GM12864 (cell line): ENCODE measurements at regions not wholly inside any gene's neighbourhood (a gene's known extent, or its start where the extent isn't known, plus 50 kb on each side); places are given as distances from the start of the nearest gene placed in this dataset.
"Not testable (repeated sequence)": the region's sequence is repeated elsewhere in the genome, so short reads cannot be mapped to it uniquely, and the experiment has no call there.

Experiments used
- DNase-seq: peaks from one replicate; pipeline ENCODE4 v3.0.0-alpha.2; 2011; ENCODE audit warnings: low read depth
- H3K4me3 ChIP-seq: 2 replicates; pipeline ENCODE4 v1.5.1; 2011; ENCODE audit warnings: mild to moderate bottlenecking, low read depth, low read length, control low read depth
- TF ChIP-seq, protein P1 (sequence below): IDR thresholded peaks from 2 replicates; pipeline ENCODE4 v1.5.1; 2011; ENCODE audit warnings: low read depth, mild to moderate bottlenecking, moderate library complexity, low read length, control low read depth, inconsistent platforms; ENCODE audit errors: missing control alignments

- H3K4me3 ChIP-seq: no peak overlapping the region
- DNase-seq: no peak
- TF ChIP-seq, protein P1, sequence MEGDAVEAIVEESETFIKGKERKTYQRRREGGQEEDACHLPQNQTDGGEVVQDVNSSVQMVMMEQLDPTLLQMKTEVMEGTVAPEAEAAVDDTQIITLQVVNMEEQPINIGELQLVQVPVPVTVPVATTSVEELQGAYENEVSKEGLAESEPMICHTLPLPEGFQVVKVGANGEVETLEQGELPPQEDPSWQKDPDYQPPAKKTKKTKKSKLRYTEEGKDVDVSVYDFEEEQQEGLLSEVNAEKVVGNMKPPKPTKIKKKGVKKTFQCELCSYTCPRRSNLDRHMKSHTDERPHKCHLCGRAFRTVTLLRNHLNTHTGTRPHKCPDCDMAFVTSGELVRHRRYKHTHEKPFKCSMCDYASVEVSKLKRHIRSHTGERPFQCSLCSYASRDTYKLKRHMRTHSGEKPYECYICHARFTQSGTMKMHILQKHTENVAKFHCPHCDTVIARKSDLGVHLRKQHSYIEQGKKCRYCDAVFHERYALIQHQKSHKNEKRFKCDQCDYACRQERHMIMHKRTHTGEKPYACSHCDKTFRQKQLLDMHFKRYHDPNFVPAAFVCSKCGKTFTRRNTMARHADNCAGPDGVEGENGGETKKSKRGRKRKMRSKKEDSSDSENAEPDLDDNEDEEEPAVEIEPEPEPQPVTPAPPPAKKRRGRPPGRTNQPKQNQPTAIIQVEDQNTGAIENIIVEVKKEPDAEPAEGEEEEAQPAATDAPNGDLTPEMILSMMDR: no peak
Observed at GRCh38 chr12:125351788-125352187, 286.6 kb downstream of the AACS start.

GRCh38 chr12:125353002-125353401 is 287.8 kb downstream of the AACS start:
- H3K4me3 ChIP-seq, DNase-seq: not testable (repeated sequence)

DNA sequence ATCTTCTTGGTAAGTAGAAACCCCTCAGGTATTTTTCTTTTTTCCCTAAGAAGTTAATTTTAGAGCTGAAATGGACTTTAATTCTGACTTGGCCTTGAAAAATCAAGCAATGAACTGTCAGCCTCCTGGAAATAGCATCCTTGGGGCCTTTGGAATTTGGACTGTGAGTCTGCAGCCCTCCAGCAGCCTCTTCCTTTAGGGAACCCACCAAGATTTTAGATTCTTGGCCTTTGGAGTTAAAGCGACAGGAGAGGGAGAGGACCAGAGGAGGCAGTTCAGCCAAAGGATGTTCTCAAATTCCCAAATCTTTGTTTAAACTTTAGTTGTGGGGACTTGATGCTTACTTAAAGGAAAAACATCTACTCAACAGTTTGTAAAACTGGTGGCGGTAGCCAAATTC is 288.6 kb downstream of the AACS start:
- DNase-seq: no peak
- TF ChIP-seq, protein P1: no peak
- no peak overlapping the region for H3K4me3 ChIP-seq

DNA sequence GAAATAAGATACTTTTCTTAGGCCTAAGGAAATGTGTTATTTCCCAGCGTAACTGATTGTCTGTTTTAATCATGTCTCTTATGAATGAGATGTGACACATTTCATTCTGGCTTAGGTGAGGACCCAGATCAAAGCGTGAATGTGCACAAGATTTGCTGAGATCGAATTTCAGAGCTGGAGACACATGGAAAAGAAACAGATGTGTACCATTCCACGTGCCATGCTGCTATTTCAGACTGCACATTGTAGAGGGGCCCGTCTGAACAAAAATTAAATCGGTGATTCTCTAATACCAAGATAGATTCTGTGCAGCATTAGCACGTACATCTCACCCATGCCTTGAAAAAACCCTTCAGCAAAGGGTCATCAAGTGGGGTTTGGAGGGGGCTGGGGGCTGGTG is 290.4 kb downstream of the AACS start:
- H3K4me3 ChIP-seq: no peak overlapping the region
- TF ChIP-seq, protein P1: no peak
- DNase-seq: no peak

DNA sequence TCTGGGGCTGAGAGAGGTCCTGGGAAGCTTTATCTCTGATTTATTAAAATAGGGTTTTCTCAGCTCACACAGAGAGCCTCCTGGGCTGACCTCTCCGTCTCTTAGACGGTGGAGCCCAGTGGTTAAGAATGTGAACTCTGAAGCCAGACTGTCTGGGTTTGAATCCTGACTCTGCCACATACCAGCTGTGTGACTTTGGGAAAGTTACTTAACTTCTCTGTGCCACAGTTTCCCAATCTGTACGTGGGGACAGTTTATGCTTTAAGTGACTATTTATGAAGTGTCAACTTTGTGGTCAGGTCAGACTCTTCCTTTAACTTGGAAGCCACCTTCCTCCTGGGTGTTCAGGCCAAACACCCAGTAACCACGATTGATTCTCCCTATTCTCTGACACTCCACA is 290.9 kb downstream of the AACS start:
- DNase-seq: no peak
- H3K4me3 ChIP-seq: no peak overlapping the region
- TF ChIP-seq, protein P1: no peak

- TF ChIP-seq, protein P1: no peak
- DNase-seq: no peak
- no peak overlapping the region for H3K4me3 ChIP-seq
Observed at GRCh38 chr12:125357561-125357960, 292.3 kb downstream of the AACS start.

GRCh38 chr12:125360540-125360939 is 295.3 kb downstream of the AACS start:
- no peak for DNase-seq
- H3K4me3 ChIP-seq: no peak overlapping the region
- TF ChIP-seq, protein P1: no peak

DNA sequence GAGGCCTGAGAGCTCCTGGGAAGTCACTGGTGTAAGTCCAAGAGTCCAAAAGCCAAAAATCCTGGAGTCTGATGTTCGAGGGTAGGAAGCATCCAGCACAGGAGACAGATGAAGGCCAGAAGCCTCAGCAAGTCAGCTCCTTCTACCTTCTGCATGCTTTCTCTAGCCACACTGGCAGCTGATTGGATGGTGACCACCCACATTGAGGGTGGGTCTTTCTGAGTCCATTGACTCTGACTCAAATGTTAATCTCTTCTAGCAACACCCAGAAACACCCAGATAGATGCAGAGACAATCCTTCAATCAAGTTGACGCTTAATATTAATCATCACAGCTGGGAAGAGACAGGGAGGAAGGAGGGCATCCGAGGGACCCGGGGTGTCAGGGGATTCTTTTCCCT is 305.8 kb downstream of the AACS start:
- no peak overlapping the region for H3K4me3 ChIP-seq
- no peak for DNase-seq
- TF ChIP-seq, protein P1: no peak
